Neural cell (in vitro differentiated cells): ENCODE measurements at regions not wholly inside any gene's neighbourhood (a gene's known extent, or its start where the extent isn't known, plus 50 kb on each side); places are given as distances from the start of the nearest gene placed in this dataset.

Experiments used
- H2AFZ ChIP-seq: fragments of 200-600, 300-800 bp; sonication (generic), shearing (Covaris generic); 2 replicates; pipeline ENCODE4 v1.6.0; 2014; ENCODE audit warnings: low read depth, mild to moderate bottlenecking, antibody characterized with exemption, low read length, moderate library complexity
- H3F3A ChIP-seq: fragments of 200-600 bp; shearing (Covaris generic); 2 replicates; pipeline ENCODE4 v1.6.1; 2016; ENCODE audit warnings: mild to moderate bottlenecking, moderate library complexity, mixed read lengths, antibody characterized with exemption, low read length; ENCODE audit not compliant: insufficient read depth, poor library complexity, severe bottlenecking
- H3K27ac ChIP-seq: fragments of 200-600, 300-800 bp; sonication (generic), shearing (Covaris generic); 2 replicates; pipeline ENCODE4 v1.5.1; 2014; ENCODE audit warnings: mild to moderate bottlenecking, low read length, moderate library complexity
- H3K27me3 ChIP-seq: fragments of 300-800, 200-600 bp; sonication (generic), shearing (Covaris generic); 2 replicates; pipeline ENCODE4 v1.6.0; 2014; ENCODE audit warnings: mild to moderate bottlenecking, low read depth, low read length, moderate library complexity; ENCODE audit not compliant: insufficient read depth
- H3K36me3 ChIP-seq: fragments of 300-800, 200-600 bp; sonication (generic), shearing (Covaris generic); 2 replicates; pipeline ENCODE4 v1.5.1; 2014; ENCODE audit warnings: mild to moderate bottlenecking, antibody characterized with exemption, low read length, moderate library complexity; ENCODE audit not compliant: insufficient read depth
- H3K4me2 ChIP-seq: fragments of 300-800, 200-600 bp; sonication (generic), shearing (Covaris generic); 2 replicates; pipeline ENCODE4 v1.6.0; 2014; ENCODE audit warnings: mild to moderate bottlenecking, low read length
- H3K4me3 ChIP-seq: fragments of 300-800, 200-600 bp; sonication (generic), shearing (Covaris generic); 2 replicates; pipeline ENCODE4 v1.5.1; 2014; ENCODE audit warnings: mild to moderate bottlenecking, low read length, moderate library complexity
- H3K79me2 ChIP-seq: fragments of 200-600 bp; shearing (Covaris generic); replicated peaks from 2 replicates; pipeline ENCODE4 v1.6.0; 2014; ENCODE audit warnings: mild to moderate bottlenecking, low read length, moderate library complexity; ENCODE audit not compliant: insufficient read depth
- H3K9ac ChIP-seq: fragments of 300-800, 200-600 bp; sonication (generic), shearing (Covaris generic); 2 replicates; pipeline ENCODE4 v1.6.1; 2016; ENCODE audit warnings: mild to moderate bottlenecking, low read length, mixed read lengths
- H3K9me2 ChIP-seq: fragments of 200-600 bp; shearing (Covaris generic); 2 replicates; pipeline ENCODE4 v1.6.1; 2016; ENCODE audit warnings: mild to moderate bottlenecking, low read length, mixed read lengths; ENCODE audit not compliant: insufficient read depth
- H3K9me3 ChIP-seq: fragments of 200-600, 300-800 bp; sonication (generic), shearing (Covaris generic); 2 replicates; pipeline ENCODE4 v1.6.1; 2016; ENCODE audit warnings: mild to moderate bottlenecking, mixed run types, low read length, moderate library complexity, mixed read lengths
- H4K20me1 ChIP-seq: fragments of 200-600 bp; shearing (Covaris generic); 2 replicates; pipeline ENCODE4 v1.6.1; 2016; ENCODE audit warnings: mild to moderate bottlenecking, mixed run types; ENCODE audit not compliant: insufficient read depth
- EP300 ChIP-seq: fragments of 450-650 bp; conservative IDR thresholded peaks from 2 replicates; pipeline ENCODE4 v1.6.1; 2014; ENCODE audit warnings: antibody characterized with exemption, mild to moderate bottlenecking, moderate library complexity; ENCODE audit not compliant: poor library complexity, severe bottlenecking
- EZH2 ChIP-seq: fragments of 200-600, 300-800 bp; shearing (Covaris generic), sonication (generic); IDR thresholded peaks from 2 replicates; pipeline ENCODE4 v1.6.1; 2014; ENCODE audit warnings: antibody characterized with exemption, low read length, borderline replicate concordance, mild to moderate bottlenecking; ENCODE audit not compliant: insufficient read depth, poor library complexity, severe bottlenecking
- MXI1 ChIP-seq: fragments of 450-650 bp; conservative IDR thresholded peaks from 2 replicates; pipeline ENCODE4 v1.6.1; 2014; ENCODE audit warnings: antibody characterized with exemption, mild to moderate bottlenecking; ENCODE audit not compliant: poor library complexity, severe bottlenecking
- POLR2AphosphoS5 ChIP-seq: IDR thresholded peaks from 2 replicates; pipeline ENCODE4 v1.6.1; 2012
- RAD21 ChIP-seq: fragments of 450-650 bp; conservative IDR thresholded peaks from 2 replicates; pipeline ENCODE4 v1.6.1; 2014; ENCODE audit warnings: antibody characterized with exemption, mild to moderate bottlenecking, moderate library complexity
- REST ChIP-seq: IDR thresholded peaks from 2 replicates; pipeline ENCODE4 v1.6.1; 2012; ENCODE audit warnings: borderline replicate concordance
- SMC3 ChIP-seq: fragments of 450-650 bp; conservative IDR thresholded peaks from 2 replicates; pipeline ENCODE4 v1.6.1; 2014; ENCODE audit warnings: antibody characterized with exemption, mild to moderate bottlenecking, moderate library complexity; ENCODE audit not compliant: poor library complexity
- TAF1 ChIP-seq: IDR thresholded peaks from 2 replicates; pipeline ENCODE4 v1.6.1; 2012; ENCODE audit warnings: low read depth
- TF ChIP-seq, protein P1 (sequence below): fragments of 450-650 bp; IDR thresholded peaks from 2 replicates; pipeline ENCODE4 v1.5.1; 2014; ENCODE audit warnings: antibody characterized with exemption, mild to moderate bottlenecking, moderate library complexity; ENCODE audit not compliant: poor library complexity, severe bottlenecking

DNA sequence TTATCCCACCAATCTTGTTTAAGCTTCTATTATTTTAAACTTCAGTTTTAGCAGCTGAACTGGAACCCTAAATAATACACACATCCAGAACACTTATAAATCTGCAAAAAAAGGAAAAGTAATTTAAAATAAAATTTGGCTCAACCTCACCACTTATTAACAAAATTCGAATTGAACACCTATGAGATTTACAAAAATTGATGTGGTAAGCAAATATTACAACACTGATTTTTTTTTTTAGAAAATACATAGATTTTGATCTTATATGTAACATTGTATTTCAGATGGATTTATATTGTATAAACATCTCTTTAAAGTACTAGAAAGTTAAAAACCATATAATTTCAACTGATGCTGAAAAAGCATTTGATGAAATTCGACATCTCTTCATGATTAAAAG lies 81.3 kb upstream of the DYNAP start:
- no peaks in the 10 kb centered on the region for H3K36me3 ChIP-seq
- H3K9ac ChIP-seq, result no peak overlapping the region
- H4K20me1 ChIP-seq, result no peaks in the 10 kb centered on the region

GRCh38 chr18:54515149-54515548 lies 75.9 kb upstream of the DYNAP start:
- Histone ChIP-seq H3F3A (no peaks in the 10 kb centered on the region), H4K20me1 (no peaks in the 10 kb centered on the region), H3K27ac (no peak overlapping the region), H3K27me3 (no peaks in the 10 kb centered on the region), H3K9me3 (no peaks in the 10 kb centered on the region), H3K9ac (no peak overlapping the region), H3K9me2 (no peaks in the 10 kb centered on the region), H3K4me2 (no peak overlapping the region), H2AFZ (no peak overlapping the region), H3K4me3 (no peak overlapping the region), H3K79me2 (no peaks in the 10 kb centered on the region), H3K36me3 (no peaks in the 10 kb centered on the region)
- TF ChIP-seq EP300 (no peak), SMC3 (no peak)

More for the DNA sequence above, 81.3 kb upstream of the DYNAP start:
- H3K4me2 ChIP-seq, result no peak overlapping the region
- no peak overlapping the region for H3K4me3 ChIP-seq
- H3K27me3 ChIP-seq, result no peaks in the 10 kb centered on the region
- H2AFZ ChIP-seq, result no peak overlapping the region
- H3K27ac ChIP-seq, result no peak overlapping the region
- no peaks in the 10 kb centered on the region for H3F3A ChIP-seq
- no peaks in the 10 kb centered on the region for H3K9me2 ChIP-seq
- TF ChIP-seq EZH2, result no peak
- TF ChIP-seq EP300, result no peak
- no peak for TF ChIP-seq RAD21
- TF ChIP-seq POLR2AphosphoS5, result no peak
- no peak for TF ChIP-seq TAF1
- no peak for TF ChIP-seq REST
- no peak for TF ChIP-seq SMC3
- no peak for TF ChIP-seq MXI1
- TF ChIP-seq, protein P1, sequence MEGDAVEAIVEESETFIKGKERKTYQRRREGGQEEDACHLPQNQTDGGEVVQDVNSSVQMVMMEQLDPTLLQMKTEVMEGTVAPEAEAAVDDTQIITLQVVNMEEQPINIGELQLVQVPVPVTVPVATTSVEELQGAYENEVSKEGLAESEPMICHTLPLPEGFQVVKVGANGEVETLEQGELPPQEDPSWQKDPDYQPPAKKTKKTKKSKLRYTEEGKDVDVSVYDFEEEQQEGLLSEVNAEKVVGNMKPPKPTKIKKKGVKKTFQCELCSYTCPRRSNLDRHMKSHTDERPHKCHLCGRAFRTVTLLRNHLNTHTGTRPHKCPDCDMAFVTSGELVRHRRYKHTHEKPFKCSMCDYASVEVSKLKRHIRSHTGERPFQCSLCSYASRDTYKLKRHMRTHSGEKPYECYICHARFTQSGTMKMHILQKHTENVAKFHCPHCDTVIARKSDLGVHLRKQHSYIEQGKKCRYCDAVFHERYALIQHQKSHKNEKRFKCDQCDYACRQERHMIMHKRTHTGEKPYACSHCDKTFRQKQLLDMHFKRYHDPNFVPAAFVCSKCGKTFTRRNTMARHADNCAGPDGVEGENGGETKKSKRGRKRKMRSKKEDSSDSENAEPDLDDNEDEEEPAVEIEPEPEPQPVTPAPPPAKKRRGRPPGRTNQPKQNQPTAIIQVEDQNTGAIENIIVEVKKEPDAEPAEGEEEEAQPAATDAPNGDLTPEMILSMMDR, result no peak
- H3K9me3 ChIP-seq, result no peaks in the 10 kb centered on the region
- no peaks in the 10 kb centered on the region for H3K79me2 ChIP-seq

- no peak overlapping the region for H3K9ac ChIP-seq
- H3K4me2 ChIP-seq, result no peak overlapping the region
- no peaks in the 10 kb centered on the region for H3K27me3 ChIP-seq
- no peaks in the 10 kb centered on the region for H3K9me2 ChIP-seq
- no peak overlapping the region for H3K4me3 ChIP-seq
- no peaks in the 10 kb centered on the region for H4K20me1 ChIP-seq
- H2AFZ ChIP-seq, result no peak overlapping the region
- TF ChIP-seq, protein P1, result no peak
- TF ChIP-seq MXI1, result no peak
- TF ChIP-seq EP300, result no peak
- TF ChIP-seq EZH2, result no peak
- no peak for TF ChIP-seq SMC3
- TF ChIP-seq RAD21, result no peak
- TF ChIP-seq POLR2AphosphoS5, result no peak
- TF ChIP-seq TAF1, result no peak
- TF ChIP-seq REST, result no peak
- H3K9me3 ChIP-seq, result no peaks in the 10 kb centered on the region
- no peaks in the 10 kb centered on the region for H3F3A ChIP-seq
- H3K27ac ChIP-seq, result no peak overlapping the region
- H3K79me2 ChIP-seq, result no peaks in the 10 kb centered on the region
- H3K36me3 ChIP-seq, result no peaks in the 10 kb centered on the region
Observed at GRCh38 chr18:54517521-54517920, 73.5 kb upstream of the DYNAP start.
